ENCODE measurements at regions not wholly inside any gene's neighbourhood (a gene's known extent, or its start where the extent isn't known, plus 50 kb on each side); places are given as distances from the start of the nearest gene placed in this dataset.

DNA sequence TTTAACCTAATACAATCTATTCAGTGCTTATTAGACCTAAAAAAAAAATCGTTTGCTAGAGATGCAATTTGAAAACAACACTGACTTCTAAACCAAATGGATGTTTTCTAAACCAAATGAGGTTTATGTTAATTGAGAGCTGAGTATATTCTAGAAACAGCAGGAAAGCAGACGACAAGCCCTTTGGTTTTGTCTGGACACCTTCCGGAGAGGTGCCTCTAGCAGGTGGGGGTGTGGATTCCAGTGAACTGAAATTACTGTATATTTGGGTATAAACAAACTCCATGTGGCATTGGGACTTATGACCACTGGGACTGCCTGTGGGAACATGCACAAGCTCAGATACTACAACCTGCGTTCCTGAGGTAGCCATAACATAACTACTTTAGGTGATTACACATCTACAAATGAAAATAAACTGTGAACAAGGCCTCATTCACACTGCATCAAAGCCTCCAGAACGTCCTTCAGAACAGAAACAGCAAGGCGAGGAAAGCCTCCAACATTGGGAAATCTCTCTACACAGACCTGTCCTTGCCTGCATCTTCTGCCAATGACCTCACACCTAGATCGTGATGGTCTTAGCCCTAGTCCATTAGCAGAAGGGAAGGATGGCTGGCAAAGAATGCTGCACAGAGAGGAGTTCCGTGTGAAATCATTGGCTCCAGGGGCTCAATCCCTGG lies 206.8 kb upstream of the FOXQ1 start:
- intact Hi-C loops (cut with micrococcal nuclease) = no loop called here
- no peak for ATAC-seq
- no peak for DNase-seq

DNA sequence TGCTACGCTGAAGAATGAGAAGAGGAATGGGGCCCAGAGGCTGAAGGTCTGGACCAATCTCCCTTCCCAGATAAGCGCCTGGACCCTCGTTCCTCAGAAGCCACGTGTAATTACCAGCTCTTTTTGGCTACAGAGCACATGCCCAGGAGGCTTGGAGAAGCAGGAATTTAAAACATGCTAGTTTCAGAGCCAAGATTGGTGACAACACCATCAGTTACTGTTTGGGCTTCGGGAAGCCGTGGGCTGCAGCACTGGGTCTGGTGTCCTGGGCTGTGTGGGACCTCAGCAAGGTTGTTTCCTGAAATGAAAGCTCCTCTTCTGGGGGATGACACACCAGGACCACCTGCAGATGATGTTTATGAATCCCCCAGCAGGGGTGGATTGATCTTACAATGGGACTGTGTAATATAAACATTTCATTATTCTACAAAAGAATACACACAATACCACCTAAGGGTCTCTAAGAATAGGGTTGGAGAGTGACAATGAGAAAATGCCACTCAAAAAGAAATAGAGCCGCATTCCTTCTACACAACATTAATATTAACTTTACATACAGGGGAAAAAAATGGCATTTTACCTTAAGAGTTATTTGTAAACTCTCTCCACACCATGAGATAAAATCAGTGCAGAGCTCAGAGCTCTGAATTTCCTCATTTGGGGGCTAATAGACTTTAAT lies 207.8 kb upstream of the FOXQ1 start:
- DNase-seq (no peak), ATAC-seq (no peak)
- intact Hi-C loops (cut with micrococcal nuclease) = no loop called here

DNA sequence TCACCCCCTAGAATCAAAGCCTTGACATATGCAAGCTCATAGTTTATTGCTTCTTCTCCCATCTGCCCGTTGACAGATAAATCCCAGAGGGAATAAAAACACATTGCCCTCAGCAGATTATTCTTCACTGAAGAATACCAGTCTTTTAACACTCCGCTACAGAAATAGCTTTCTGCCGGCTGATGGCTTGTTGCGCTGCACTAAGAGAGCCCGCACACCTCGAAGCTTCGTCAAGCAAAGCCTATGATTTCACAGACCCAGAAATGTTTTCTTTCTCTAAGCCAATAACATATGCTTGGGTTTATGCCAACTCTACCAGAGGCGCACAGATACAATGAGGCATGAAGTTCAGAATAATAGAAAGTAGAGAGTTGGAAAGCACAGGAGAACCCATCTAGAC lies 208.9 kb upstream of the FOXQ1 start:
- no peak for DNase-seq
- intact Hi-C loops (cut with micrococcal nuclease) = no loop called here
- ATAC-seq = no peak

DNA sequence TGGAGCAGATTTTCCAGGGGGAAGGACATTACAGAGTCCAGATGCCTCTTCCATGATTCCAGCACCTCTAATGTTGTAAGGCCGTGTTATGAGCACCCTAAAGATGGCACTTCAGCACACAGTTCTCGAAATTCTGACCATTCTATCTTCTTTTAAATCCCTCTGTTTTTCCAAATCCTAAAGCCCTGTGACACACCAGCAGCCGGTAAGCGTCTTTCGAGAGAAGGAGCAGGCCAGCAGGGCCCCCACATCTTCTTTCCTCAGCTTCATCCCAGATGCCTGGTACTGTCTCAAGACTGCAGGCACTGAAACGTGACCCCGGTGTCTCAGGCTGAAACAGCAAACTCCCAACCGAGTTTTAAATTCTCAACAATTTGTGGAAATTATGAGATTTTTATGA lies 211.6 kb upstream of the FOXQ1 start:
- ATAC-seq = no peak
- DNase-seq = no peak
- intact Hi-C loops (cut with micrococcal nuclease) = no loop called here

DNA sequence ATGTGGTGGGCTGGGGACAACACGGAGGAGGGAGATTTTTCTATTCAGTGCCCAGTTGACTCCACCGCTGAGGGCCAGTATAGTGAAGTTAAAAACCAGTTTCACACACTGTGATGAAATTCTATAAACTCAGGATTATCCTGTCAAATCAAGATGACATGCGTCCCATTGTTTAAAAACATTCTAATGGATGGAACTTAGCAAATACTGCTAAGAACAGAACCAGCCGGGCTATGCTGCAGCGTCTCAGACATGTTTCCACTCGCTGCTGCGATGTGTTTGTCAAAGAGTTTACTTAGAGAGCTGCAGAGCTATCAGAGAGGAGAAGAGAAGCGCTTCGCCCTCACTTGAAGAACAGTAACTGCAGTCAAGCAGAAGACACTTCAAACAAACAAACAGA lies 212.6 kb upstream of the FOXQ1 start:
- intact Hi-C loops (cut with micrococcal nuclease) = no loop called here
- ATAC-seq (no peak), DNase-seq (no peak)

DNA sequence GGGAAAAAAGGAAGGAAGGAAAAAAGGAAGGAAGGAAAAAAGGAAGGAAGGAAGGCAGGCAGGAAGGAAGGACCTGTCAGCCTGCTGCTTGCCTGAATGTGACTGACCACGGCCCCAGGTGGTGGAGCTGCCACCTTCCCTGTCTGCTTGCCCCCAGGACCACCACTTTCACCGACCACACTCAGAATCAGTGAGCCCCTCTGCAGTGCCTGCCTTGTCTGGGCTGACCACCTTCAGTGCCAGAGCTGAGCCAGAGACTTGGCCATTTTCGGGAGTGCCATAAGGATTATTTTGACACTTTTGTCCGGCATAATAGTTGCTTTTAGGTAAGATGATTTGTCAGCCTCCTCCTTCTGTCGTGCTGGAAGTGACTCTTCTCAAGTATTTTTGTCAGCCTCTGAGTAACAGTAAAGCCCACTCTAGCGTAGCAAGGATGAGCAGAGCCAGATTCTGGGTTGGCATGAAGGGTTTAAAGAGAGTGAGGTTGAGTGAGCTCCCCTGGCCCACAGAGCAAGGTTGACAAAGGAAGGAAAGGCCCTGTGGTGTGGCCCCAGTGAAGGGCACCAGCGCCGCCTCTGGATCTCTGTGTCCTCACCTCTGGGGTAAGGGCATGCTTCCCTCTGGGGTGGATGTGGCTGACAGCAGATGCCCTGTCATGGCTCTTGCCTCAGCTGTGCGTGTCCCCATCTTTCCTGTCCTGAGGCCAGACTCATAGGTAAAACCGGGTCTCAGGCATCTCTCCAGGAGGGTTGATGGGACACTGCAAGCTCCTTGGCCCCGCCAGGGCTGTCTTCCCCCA lies 214.7 kb upstream of the FOXQ1 start:
- ATAC-seq (no peak), DNase-seq (no peak)
- intact Hi-C loops (cut with micrococcal nuclease) = no loop called here

DNA sequence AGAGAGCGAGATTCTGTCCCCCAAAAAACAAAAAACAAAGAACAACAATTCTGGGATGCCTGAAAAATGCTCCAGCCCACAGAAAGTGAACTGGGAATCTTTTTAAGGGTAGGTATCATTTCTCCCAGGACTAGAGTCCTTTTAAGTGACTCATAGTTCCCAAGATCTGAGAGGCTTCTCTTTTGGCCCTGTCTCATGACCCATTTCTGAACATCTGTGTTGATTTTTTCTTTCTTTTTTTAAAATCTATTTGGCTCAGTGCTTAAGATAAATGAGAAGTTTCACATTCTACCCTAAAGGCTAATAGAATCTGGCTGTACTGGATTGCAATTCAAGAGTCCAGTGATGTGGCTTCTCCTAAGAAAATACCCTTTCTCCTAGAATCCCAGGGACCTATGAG lies 217.6 kb upstream of the FOXQ1 start:
- no peak for DNase-seq
- intact Hi-C loops (cut with micrococcal nuclease) = no loop called here
- ATAC-seq = peak; percentile 82

DNA sequence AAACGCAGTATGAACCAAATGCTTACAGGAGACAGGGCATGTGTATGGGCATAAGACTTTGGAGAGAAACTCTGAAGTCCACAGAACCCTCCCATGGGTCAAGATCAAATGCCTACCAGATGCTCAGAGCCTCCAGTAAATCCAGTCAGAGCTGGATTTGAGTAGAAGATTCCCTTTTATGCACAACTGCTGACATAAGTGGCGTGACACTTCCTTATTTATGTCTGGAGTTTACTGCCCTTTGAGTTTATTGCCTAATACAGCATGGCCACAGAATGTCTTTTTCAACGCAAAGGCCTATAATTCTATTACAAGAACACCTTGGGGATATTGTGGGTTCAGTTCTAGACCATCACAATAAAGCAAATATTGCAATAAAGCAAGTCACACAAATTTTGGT lies 220.0 kb upstream of the FOXQ1 start:
- ATAC-seq (no peak), DNase-seq (no peak)
- intact Hi-C loops (cut with micrococcal nuclease) = no loop called here

DNA sequence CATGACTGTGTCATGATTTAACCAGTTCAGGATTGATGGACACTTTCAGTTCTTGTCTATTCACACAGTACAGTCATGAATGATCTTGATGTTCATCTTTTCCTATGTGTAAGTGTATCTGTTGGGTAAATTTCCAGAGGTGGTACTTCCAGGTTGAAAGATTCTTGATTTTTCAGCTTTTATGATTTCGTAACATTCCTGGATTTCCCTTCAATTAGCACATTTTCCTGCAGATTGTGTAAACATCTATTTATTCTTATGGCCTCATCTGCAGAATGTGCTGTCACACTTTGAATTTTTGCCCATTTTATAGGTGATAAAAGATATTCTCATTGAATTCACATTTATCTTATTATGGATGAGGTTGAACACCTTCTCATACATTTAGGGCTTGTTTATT lies 222.0 kb upstream of the FOXQ1 start:
- ATAC-seq (no peak), DNase-seq (no peak)
- intact Hi-C loops (cut with micrococcal nuclease) = no loop called here

DNA sequence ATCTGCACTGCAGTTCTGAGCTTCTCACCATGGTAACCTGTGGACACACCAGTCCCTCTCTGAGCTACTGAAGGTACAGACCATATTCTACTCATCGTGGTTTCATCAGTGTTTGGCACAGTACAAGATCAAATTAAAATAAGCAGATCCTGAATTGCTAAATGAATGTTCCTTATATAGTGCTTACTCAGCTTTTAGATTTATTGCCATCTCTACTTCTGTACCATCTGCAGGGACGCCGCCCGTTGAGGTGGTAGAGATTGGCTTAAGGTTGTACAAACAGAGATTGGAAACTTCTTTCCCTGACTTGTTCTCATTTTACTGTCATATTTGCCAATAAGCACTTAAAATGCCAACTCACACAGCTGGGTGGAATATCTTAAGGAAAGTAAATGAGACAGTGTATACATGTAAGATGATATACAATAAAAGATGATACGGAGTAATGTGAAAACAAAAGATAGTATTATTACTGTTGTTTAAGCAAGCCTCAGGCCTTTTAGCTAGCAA lies 223.4 kb upstream of the FOXQ1 start:
- no peak for DNase-seq
- ATAC-seq = no peak
- intact Hi-C loops (cut with micrococcal nuclease) = no loop called here

DNA sequence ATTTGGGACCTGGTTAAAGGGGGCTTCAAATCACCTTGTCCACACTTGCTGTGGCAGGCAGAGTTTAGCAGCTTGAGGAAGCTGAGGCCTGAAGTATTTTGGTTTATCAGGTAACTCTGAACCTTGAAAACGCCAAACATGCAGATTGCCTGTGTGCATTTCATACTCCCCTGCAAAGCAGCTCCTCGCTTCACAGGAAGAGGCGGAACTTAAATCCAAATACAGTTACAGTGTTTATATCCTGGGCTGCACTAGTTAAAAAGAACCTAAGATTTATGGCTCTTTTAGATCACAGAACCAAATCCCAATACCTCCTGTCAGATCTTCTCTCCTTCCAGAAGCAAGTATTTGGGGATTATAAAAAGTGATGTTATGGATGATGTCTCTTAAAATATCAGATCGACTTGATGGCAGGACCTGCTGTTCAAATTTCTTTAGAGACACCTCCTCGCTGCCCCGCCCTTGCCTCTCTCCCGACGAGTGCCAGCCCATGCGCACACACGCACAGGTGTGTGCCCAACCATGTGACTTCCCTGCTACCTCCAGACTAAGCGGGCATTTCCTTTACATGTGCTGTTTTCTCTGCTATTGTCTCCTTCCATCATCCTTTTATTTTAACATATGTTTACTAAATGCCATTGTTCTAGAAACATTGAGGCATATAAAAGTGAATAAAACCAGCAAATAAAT lies 224.6 kb upstream of the FOXQ1 start:
- intact Hi-C loops (cut with micrococcal nuclease) = no loop called here
- DNase-seq (no peak), ATAC-seq (no peak)

DNA sequence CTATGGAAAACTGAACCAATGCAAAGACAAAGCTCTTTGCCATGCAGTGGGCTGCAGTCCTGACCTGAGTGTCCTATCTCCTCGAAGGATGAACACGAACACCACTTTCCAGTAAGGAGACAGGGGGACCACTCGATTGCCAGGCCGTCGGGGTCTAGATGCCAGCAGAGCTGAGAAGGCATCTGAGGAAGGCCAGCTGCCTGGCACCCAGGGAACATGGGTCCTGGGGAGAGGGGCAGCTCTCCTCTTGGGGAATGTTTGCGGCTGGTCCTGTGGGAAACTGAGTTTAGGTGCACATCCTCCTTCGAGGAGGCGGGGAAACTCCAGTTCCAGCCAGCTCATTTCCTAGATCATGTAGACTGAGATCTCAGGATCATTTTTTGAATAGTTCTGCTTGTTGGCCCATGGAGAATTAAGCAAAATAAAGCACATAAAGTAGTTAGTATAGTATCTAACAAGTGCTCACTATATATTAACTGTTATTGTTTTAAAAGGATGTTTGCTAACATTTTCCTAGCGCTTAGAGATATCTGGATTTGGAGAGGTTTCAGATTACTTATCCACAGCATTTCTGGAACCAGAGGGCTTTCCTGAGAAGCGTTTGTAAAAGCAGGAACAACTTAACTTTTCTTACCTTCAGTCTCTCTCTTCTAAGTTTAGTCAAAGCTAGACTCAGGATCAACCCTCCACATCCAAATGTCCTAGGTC lies 225.3 kb upstream of the FOXQ1 start:
- ATAC-seq = no peak
- DNase-seq = no peak
- intact Hi-C loops (cut with micrococcal nuclease) = no loop called here

DNA sequence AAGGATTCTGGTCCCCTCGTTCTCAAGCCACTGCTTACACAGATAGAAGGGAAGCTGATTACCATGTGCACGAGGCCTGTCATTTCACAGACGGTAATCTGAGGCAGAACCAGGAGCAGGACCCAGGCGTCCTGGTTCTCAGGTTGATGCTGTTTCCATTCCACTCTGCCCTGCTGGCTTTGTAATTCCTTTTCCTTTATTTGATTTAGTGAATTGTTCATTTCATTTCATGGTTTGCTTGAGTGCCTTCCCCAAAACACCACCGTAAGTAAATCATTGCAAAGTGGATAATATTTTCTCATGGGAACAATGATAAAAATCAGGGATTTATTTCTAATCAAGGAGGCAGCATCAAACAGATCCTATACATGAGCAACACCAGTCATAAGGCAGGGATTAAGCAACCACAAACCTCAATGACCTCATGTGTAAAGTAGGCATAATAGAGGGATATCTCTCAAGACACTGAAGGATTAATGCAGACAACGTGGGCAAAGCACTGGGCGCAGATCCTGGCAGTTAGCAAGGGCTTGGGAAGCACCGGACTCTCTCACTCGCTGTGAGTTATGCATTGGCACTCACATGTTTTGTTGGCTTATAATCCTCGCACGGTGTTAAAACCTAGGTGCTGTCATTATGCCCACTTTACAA lies 229.5 kb upstream of the FOXQ1 start:
- DNase-seq (no peak), ATAC-seq (no peak)
- intact Hi-C loops (cut with micrococcal nuclease) = no loop called here

DNA sequence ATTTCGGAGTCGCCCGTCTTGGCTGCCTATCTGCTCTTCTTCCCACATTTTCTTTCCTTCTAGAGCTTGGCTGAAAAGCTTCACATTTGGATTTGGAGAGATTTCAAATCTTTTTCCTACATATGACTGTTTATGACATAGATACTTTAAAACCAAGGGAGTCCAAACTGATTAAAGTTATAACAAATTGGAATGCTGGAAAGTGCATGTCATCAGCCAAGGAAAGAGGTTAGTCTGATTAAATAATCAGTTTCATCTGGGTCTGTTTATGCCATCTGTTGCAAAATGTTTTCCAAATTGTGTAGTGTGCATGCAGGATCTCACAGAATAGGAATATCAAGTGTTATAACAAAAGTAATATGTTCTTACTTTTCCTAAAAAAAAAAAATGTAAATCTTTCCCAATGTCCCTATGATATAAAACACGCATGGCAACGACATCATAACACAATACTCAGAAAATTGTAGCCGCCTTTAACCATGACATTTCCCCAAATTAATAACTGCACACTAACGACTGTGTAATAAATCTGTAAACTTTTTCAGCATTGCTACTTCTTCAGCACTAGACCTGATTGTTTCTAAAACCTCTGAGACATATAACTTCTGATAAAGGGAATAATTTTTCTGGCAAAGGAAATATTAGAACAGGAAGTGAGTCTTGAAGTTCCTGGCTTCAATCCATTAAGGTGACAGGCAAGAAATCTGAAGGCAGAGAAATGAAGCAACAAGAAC lies 230.2 kb upstream of the FOXQ1 start:
- intact Hi-C loops (cut with micrococcal nuclease) = no loop called here
- no peak for ATAC-seq
- DNase-seq = no peak

DNA sequence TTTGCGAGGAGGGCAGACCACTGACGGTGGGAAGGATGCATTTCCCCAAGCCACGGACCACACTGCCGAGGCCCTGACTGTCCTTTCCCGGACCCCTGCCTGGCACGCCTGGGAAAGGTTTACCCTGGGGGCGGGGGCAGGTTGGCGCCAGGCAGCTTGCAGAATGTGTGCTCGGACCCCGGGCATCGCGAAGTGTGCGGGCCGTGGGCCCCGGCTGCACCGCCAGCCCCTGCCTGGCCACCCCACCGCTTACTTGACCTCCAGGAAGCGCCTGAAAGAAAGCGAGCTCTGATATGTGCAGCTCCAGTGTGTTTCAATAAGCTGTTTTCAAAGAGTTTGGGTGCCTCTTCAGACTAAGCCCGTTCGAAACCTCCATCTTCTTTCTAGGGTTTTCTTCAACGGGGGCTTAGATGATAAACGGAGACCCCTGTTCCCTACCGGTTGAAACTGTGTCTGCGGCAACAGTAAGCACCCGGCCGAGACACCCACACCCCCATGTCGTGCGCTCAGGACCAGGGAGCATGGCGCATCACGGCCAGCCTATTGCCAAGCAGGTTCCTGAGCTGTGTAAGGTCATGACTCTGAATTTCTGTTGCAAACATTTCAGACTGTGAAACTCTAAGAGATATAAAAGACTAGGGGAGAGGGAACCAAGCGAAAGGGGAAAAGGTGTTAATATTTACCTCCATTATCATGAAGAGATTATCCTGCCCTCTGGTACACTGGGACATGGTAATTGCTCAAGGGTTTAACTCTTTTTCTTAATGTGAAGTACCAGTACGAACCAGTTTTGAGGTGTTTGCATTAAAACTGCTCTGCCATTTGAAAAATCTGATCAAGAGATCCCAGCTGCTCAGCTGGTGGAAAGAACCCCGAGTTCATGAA lies 231.2 kb upstream of the FOXQ1 start:
- DNase-seq (no peak), ATAC-seq (no peak)
- intact Hi-C loops (cut with micrococcal nuclease) = no loop called here

DNA sequence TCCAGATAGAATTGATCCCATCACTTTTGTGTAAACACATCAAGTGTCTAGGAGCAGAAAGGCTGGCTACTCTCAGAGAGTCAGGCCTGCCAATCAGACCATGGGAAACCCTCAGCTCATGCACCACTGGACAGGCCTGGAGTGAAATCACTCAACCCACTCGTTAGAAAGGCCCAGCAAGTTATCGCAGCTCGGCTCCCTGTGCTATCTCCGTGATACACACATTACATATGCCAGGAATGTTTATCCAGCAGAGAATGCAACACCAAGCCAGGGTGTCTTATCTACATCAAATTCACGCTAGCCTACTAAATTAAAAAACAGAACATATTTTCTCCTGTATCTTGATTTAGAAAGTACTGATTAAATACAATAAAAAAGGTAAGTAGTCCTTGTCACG lies 232.4 kb upstream of the FOXQ1 start:
- DNase-seq (no peak), ATAC-seq (no peak)
- intact Hi-C loops (cut with micrococcal nuclease) = no loop called here

Data from left ventricle myocardium superior (tissue), 1 donor.